ENCODE measurements at regions not wholly inside any gene's neighbourhood (a gene's known extent, or its start where the extent isn't known, plus 50 kb on each side); places are given as distances from the start of the nearest gene placed in this dataset.

GRCh38 chr5:4781299-4781698 is 358.8 kb upstream of the ADAMTS16 start:
- Mint-ChIP-seq H3K27me3 (no peaks in the 10 kb centered on the region), H3K27ac (no peak overlapping the region), H3K4me3 (no peak overlapping the region), H3K4me1 (ENCODE audit: low read depth) (no peaks in the 10 kb centered on the region), H3K36me3 (ENCODE audit: low read depth) (no peaks in the 10 kb centered on the region), H3K9me3 (peaks cover 14% of the 10 kb centered on the region)
- DNase-seq (no peak), ATAC-seq (no peak)
- no peak for TF ChIP-seq CTCF (IDR thresholded peaks at IDR 0.05)
- ChIA-PET CTCF (no interaction called here), POLR2A (no interaction called here)
- intact Hi-C loops (cut with micrococcal nuclease) = no loop called here

- no peak for ATAC-seq
- H3K27me3 Mint-ChIP-seq = no peaks in the 10 kb centered on the region
- no peaks in the 10 kb centered on the region for H3K36me3 Mint-ChIP-seq (ENCODE audit: low read depth)
- no peak for DNase-seq
- intact Hi-C loops (cut with micrococcal nuclease) = no loop called here
- CTCF ChIA-PET = no interaction called here
- H3K9me3 Mint-ChIP-seq = peaks cover 10% of the 10 kb centered on the region
- H3K27ac Mint-ChIP-seq = no peak overlapping the region
- no peak for TF ChIP-seq CTCF (IDR thresholded peaks at IDR 0.05)
- POLR2A ChIA-PET = no interaction called here
- no peaks in the 10 kb centered on the region for H3K4me1 Mint-ChIP-seq (ENCODE audit: low read depth)
- no peak overlapping the region for H3K4me3 Mint-ChIP-seq
Observed at GRCh38 chr5:4785971-4786370, 354.2 kb upstream of the ADAMTS16 start.

GRCh38 chr5:4797445-4797844 is 342.7 kb upstream of the ADAMTS16 start:
- ATAC-seq (no peak), DNase-seq (no peak)
- intact Hi-C loops (cut with micrococcal nuclease) = no loop called here
- no peak overlapping the region for H3K4me3 Mint-ChIP-seq
- no peak for TF ChIP-seq CTCF (IDR thresholded peaks at IDR 0.05)
- H3K36me3 Mint-ChIP-seq (ENCODE audit: low read depth) = no peaks in the 10 kb centered on the region
- H3K27ac Mint-ChIP-seq = no peak overlapping the region
- CTCF ChIA-PET = no interaction called here
- POLR2A ChIA-PET = no interaction called here
- no peaks in the 10 kb centered on the region for H3K4me1 Mint-ChIP-seq (ENCODE audit: low read depth)
- H3K27me3 Mint-ChIP-seq = no peaks in the 10 kb centered on the region
- peaks cover 12% of the 10 kb centered on the region for H3K9me3 Mint-ChIP-seq

- DNase-seq (no peak), ATAC-seq (no peak)
- ChIA-PET POLR2A (no interaction called here), CTCF (no interaction called here)
- H3K4me3 Mint-ChIP-seq = no peak overlapping the region
- H3K4me1 Mint-ChIP-seq (ENCODE audit: low read depth) = no peaks in the 10 kb centered on the region
- no peak for TF ChIP-seq CTCF (IDR thresholded peaks at IDR 0.05)
- H3K9me3 Mint-ChIP-seq = peaks cover 16% of the 10 kb centered on the region
- no peaks in the 10 kb centered on the region for H3K27me3 Mint-ChIP-seq
- H3K27ac Mint-ChIP-seq = no peak overlapping the region
- intact Hi-C loops (cut with micrococcal nuclease) = no loop called here
- no peaks in the 10 kb centered on the region for H3K36me3 Mint-ChIP-seq (ENCODE audit: low read depth)
Observed at GRCh38 chr5:4802044-4802443, 338.1 kb upstream of the ADAMTS16 start.

GRCh38 chr5:4804691-4805360 is 335.3 kb upstream of the ADAMTS16 start:
- CTCF ChIA-PET = no interaction called here

More at GRCh38 chr5:4804691-4805360, 335.3 kb upstream of the ADAMTS16 start:
- no peaks in the 10 kb centered on the region for H3K36me3 Mint-ChIP-seq (ENCODE audit: low read depth)
- POLR2A ChIA-PET = no interaction called here
- ATAC-seq = no peak
- intact Hi-C loops (cut with micrococcal nuclease) = no loop called here
- H3K4me3 Mint-ChIP-seq = no peak overlapping the region
- no peak for TF ChIP-seq CTCF (IDR thresholded peaks at IDR 0.05)
- H3K4me1 Mint-ChIP-seq (ENCODE audit: low read depth) = no peaks in the 10 kb centered on the region
- H3K9me3 Mint-ChIP-seq = peaks cover 19% of the 10 kb centered on the region
- DNase-seq = no peak
- no peaks in the 10 kb centered on the region for H3K27me3 Mint-ChIP-seq
- H3K27ac Mint-ChIP-seq = no peak overlapping the region
